ENCODE measurements at regions not wholly inside any gene's neighbourhood (a gene's known extent, or its start where the extent isn't known, plus 50 kb on each side); places are given as distances from the start of the nearest gene placed in this dataset.

GRCh38 chr13:89169951-89170350, 1498.8 kb downstream of the SLITRK5 start:
- Histone ChIP-seq H2AFZ (replicated peaks; ENCODE audit: low read length, poor library complexity) (no peak overlapping the region), H4K8ac (ENCODE audit: low read depth in 2 of 2, low read length in 2 of 2) (no peak overlapping the region), H3K79me1 (ENCODE audit: low read depth in 1 of 2, low read length in 2 of 2) (no peaks in the 10 kb centered on the region), H3K14ac (replicated peaks; ENCODE audit: low read depth, low read length) (no peak overlapping the region), H3K9ac (ENCODE audit: low read depth, low read length) (no peak overlapping the region), H2AK5ac (ENCODE audit: low read depth, low read length) (no peak overlapping the region), H3K4me1 (ENCODE audit: control insufficient read depth, insufficient read depth, low read length) (no peaks in the 10 kb centered on the region), H3K4me3 (ENCODE audit: insufficient read depth, low read depth, low read length) (no peak overlapping the region), H3K27ac (ENCODE audit: insufficient read depth, low read length) (no peak overlapping the region), H2BK20ac (ENCODE audit: low read depth, low read length) (no peak overlapping the region), H2AK9ac (replicated peaks; ENCODE audit: low read depth, low read length, poor library complexity) (no peak overlapping the region), H3K4me2 (ENCODE audit: low read depth, low read length) (no peak overlapping the region), H2BK5ac (ENCODE audit: low read depth, low read length, poor library complexity, severe bottlenecking) (no peak overlapping the region), H3K36me3 (ENCODE audit: control insufficient read depth, insufficient read depth, low read length) (no peaks in the 10 kb centered on the region), H2BK15ac (ENCODE audit: low read depth, low read length) (no peak overlapping the region), H3K9me3 (ENCODE audit: control insufficient read depth, insufficient read depth, low read length) (peaks cover 3% of the 10 kb centered on the region; the same call in 1 of the 2 replicates), H4K5ac (ENCODE audit: low read depth, low read length) (no peak overlapping the region), H3K27me3 (ENCODE audit: control insufficient read depth, insufficient read depth, low read length) (no peaks in the 10 kb centered on the region), H3K56ac (ENCODE audit: extremely low read depth, insufficient read depth, low read length) (no peak overlapping the region), H3K18ac (ENCODE audit: low read depth, low read length) (no peak overlapping the region), H2BK120ac (ENCODE audit: low read depth, low read length) (no peak overlapping the region), H4K91ac (ENCODE audit: insufficient read depth, low read depth, low read length) (no peak overlapping the region), H4K20me1 (ENCODE audit: insufficient read depth, low read length) (no peaks in the 10 kb centered on the region), H3K23ac (ENCODE audit: low read depth, low read length) (no peak overlapping the region), H3K4ac (ENCODE audit: low read depth, low read length) (no peak overlapping the region), H3K9me1 (ENCODE audit: insufficient read depth, low read length) (no peaks in the 10 kb centered on the region)
- ChIA-PET CTCF (no interaction called here), POLR2A (ENCODE audit: unreplicated experiment) (no interaction called here)
- WGBS, 2 experiments (ENCODE audit: extremely low coverage in 2 of 2, insufficient read length in 1 of 2): no CpG with 5 or more reads among the region's 1 CpG
- no peak for ATAC-seq (ENCODE audit: low read depth)
- intact Hi-C loops (cut with micrococcal nuclease) (no loop called here), dilution Hi-C loops (cut with HindIII; ENCODE audit: low sequenced_read_pairs, unreplicated experiment) (no loop called here), in situ Hi-C loops (cut with MboI; ENCODE audit: low sequenced_read_pairs) (no loop called here)
- BruUV-seq (replicated peaks): no TSS peak
- DNase-seq: no peak
- TF ChIP-seq RAD21 (IDR thresholded peaks at IDR 0.05; ENCODE audit: low read length) (no peak), MAZ (IDR thresholded peaks at IDR 0.05; ENCODE audit: borderline replicate concordance, low read depth, low read length) (no peak), MXI1 (IDR thresholded peaks at IDR 0.05; ENCODE audit: borderline replicate concordance, low read depth, low read length) (no peak), BHLHE40 (IDR thresholded peaks at IDR 0.05; ENCODE audit: low read depth, low read length) (no peak), RCOR1 (IDR thresholded peaks at IDR 0.05; ENCODE audit: insufficient replicate concordance, low read length) (no peak), SMC3 (IDR thresholded peaks at IDR 0.05; ENCODE audit: low read depth, low read length) (no peak)
- TF ChIP-seq, protein P1, sequence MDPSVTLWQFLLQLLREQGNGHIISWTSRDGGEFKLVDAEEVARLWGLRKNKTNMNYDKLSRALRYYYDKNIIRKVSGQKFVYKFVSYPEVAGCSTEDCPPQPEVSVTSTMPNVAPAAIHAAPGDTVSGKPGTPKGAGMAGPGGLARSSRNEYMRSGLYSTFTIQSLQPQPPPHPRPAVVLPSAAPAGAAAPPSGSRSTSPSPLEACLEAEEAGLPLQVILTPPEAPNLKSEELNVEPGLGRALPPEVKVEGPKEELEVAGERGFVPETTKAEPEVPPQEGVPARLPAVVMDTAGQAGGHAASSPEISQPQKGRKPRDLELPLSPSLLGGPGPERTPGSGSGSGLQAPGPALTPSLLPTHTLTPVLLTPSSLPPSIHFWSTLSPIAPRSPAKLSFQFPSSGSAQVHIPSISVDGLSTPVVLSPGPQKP (IDR thresholded peaks at IDR 0.05; ENCODE audit: borderline replicate concordance, low read depth, low read length): no peak

All from IMR-90 (cell line).